ENCODE measurements at regions not wholly inside any gene's neighbourhood (a gene's known extent, or its start where the extent isn't known, plus 50 kb on each side); places are given as distances from the start of the nearest gene placed in this dataset.

GRCh38 chr5:135651156-135651555, 72.4 kb upstream of the CXCL14 start:
- H3K9ac ChIP-seq (ENCODE audit: low read length): no peak overlapping the region
- H3K4me3 ChIP-seq (ENCODE audit: low read length): no peak overlapping the region
- H3F3A ChIP-seq (ENCODE audit: insufficient read depth, low read length, poor library complexity, severe bottlenecking): no peaks in the 10 kb centered on the region
- H3K79me2 ChIP-seq (replicated peaks; ENCODE audit: insufficient read depth, low read length): no peaks in the 10 kb centered on the region
- no peaks in the 10 kb centered on the region for H3K27me3 ChIP-seq (ENCODE audit: insufficient read depth, low read depth, low read length)
- no peak overlapping the region for H3K4me2 ChIP-seq (ENCODE audit: low read length)
- no peaks in the 10 kb centered on the region for H3K9me2 ChIP-seq (ENCODE audit: insufficient read depth, low read length)
- H2AFZ ChIP-seq (ENCODE audit: low read depth, low read length): no peak overlapping the region
- H3K36me3 ChIP-seq (ENCODE audit: insufficient read depth, low read length): no peaks in the 10 kb centered on the region
- no peak overlapping the region for H3K27ac ChIP-seq (ENCODE audit: low read length)
- H3K9me3 ChIP-seq (ENCODE audit: low read length): no peaks in the 10 kb centered on the region
- TF ChIP-seq POLR2AphosphoS5 (IDR thresholded peaks at IDR 0.05): no peak
- no peak for TF ChIP-seq REST (IDR thresholded peaks at IDR 0.05; ENCODE audit: borderline replicate concordance)
- no peak for TF ChIP-seq TAF1 (IDR thresholded peaks at IDR 0.05; ENCODE audit: low read depth)
- TF ChIP-seq, protein P1, sequence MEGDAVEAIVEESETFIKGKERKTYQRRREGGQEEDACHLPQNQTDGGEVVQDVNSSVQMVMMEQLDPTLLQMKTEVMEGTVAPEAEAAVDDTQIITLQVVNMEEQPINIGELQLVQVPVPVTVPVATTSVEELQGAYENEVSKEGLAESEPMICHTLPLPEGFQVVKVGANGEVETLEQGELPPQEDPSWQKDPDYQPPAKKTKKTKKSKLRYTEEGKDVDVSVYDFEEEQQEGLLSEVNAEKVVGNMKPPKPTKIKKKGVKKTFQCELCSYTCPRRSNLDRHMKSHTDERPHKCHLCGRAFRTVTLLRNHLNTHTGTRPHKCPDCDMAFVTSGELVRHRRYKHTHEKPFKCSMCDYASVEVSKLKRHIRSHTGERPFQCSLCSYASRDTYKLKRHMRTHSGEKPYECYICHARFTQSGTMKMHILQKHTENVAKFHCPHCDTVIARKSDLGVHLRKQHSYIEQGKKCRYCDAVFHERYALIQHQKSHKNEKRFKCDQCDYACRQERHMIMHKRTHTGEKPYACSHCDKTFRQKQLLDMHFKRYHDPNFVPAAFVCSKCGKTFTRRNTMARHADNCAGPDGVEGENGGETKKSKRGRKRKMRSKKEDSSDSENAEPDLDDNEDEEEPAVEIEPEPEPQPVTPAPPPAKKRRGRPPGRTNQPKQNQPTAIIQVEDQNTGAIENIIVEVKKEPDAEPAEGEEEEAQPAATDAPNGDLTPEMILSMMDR (IDR thresholded peaks at IDR 0.05; ENCODE audit: poor library complexity, severe bottlenecking): no peak
- no peak for TF ChIP-seq RAD21 (conservative IDR thresholded peaks at IDR 0.05)
- TF ChIP-seq SMC3 (conservative IDR thresholded peaks at IDR 0.05; ENCODE audit: poor library complexity): no peak
- TF ChIP-seq EP300 (conservative IDR thresholded peaks at IDR 0.05; ENCODE audit: poor library complexity, severe bottlenecking): no peak
- TF ChIP-seq EZH2 (IDR thresholded peaks at IDR 0.05; ENCODE audit: borderline replicate concordance, insufficient read depth, low read length, poor library complexity, severe bottlenecking): no peak
- TF ChIP-seq MXI1 (conservative IDR thresholded peaks at IDR 0.05; ENCODE audit: poor library complexity, severe bottlenecking): no peak
- no peaks in the 10 kb centered on the region for H4K20me1 ChIP-seq (ENCODE audit: insufficient read depth)

GRCh38 chr5:135650081-135650480, 71.3 kb upstream of the CXCL14 start:
- Histone ChIP-seq H3K79me2 (replicated peaks; ENCODE audit: insufficient read depth, low read length) (no peaks in the 10 kb centered on the region), H3K9me2 (ENCODE audit: insufficient read depth, low read length) (no peaks in the 10 kb centered on the region), H3K4me3 (ENCODE audit: low read length) (no peak overlapping the region), H3K4me2 (ENCODE audit: low read length) (no peak overlapping the region), H4K20me1 (ENCODE audit: insufficient read depth) (no peaks in the 10 kb centered on the region), H3K9me3 (ENCODE audit: low read length) (no peaks in the 10 kb centered on the region), H3K9ac (ENCODE audit: low read length) (no peak overlapping the region), H3F3A (ENCODE audit: insufficient read depth, low read length, poor library complexity, severe bottlenecking) (no peaks in the 10 kb centered on the region), H2AFZ (ENCODE audit: low read depth, low read length) (no peak overlapping the region), H3K27ac (ENCODE audit: low read length) (no peak overlapping the region), H3K27me3 (ENCODE audit: insufficient read depth, low read depth, low read length) (no peaks in the 10 kb centered on the region), H3K36me3 (ENCODE audit: insufficient read depth, low read length) (no peaks in the 10 kb centered on the region)
- TF ChIP-seq POLR2AphosphoS5 (IDR thresholded peaks at IDR 0.05): no peak

- Histone ChIP-seq H3K4me3 (ENCODE audit: low read length) (no peak overlapping the region), H3K27ac (ENCODE audit: low read length) (no peak overlapping the region), H3F3A (ENCODE audit: insufficient read depth, low read length, poor library complexity, severe bottlenecking) (no peaks in the 10 kb centered on the region), H3K9me2 (ENCODE audit: insufficient read depth, low read length) (no peaks in the 10 kb centered on the region), H3K27me3 (ENCODE audit: insufficient read depth, low read depth, low read length) (no peaks in the 10 kb centered on the region), H2AFZ (ENCODE audit: low read depth, low read length) (no peak overlapping the region), H3K79me2 (replicated peaks; ENCODE audit: insufficient read depth, low read length) (no peaks in the 10 kb centered on the region), H4K20me1 (ENCODE audit: insufficient read depth) (no peaks in the 10 kb centered on the region), H3K36me3 (ENCODE audit: insufficient read depth, low read length) (no peaks in the 10 kb centered on the region), H3K9ac (ENCODE audit: low read length) (no peak overlapping the region), H3K4me2 (ENCODE audit: low read length) (no peak overlapping the region), H3K9me3 (ENCODE audit: low read length) (no peaks in the 10 kb centered on the region)
- TF ChIP-seq EP300 (conservative IDR thresholded peaks at IDR 0.05; ENCODE audit: poor library complexity, severe bottlenecking): no peak
- TF ChIP-seq SMC3 (conservative IDR thresholded peaks at IDR 0.05; ENCODE audit: poor library complexity): no peak
- no peak for TF ChIP-seq RAD21 (conservative IDR thresholded peaks at IDR 0.05)
- TF ChIP-seq MXI1 (conservative IDR thresholded peaks at IDR 0.05; ENCODE audit: poor library complexity, severe bottlenecking): no peak
- TF ChIP-seq, protein P1 (IDR thresholded peaks at IDR 0.05; ENCODE audit: poor library complexity, severe bottlenecking): no peak
- TF ChIP-seq EZH2 (IDR thresholded peaks at IDR 0.05; ENCODE audit: borderline replicate concordance, insufficient read depth, low read length, poor library complexity, severe bottlenecking): no peak
- no peak for TF ChIP-seq REST (IDR thresholded peaks at IDR 0.05; ENCODE audit: borderline replicate concordance)
- no peak for TF ChIP-seq TAF1 (IDR thresholded peaks at IDR 0.05; ENCODE audit: low read depth)
- TF ChIP-seq POLR2AphosphoS5 (IDR thresholded peaks at IDR 0.05): no peak
Observed at GRCh38 chr5:135649435-135649834, 70.6 kb upstream of the CXCL14 start.

All from neural cell (in vitro differentiated cells).